Kasumi-1 (cell line): ENCODE measurements at regions not wholly inside any gene's neighbourhood (a gene's known extent, or its start where the extent isn't known, plus 50 kb on each side); places are given as distances from the start of the nearest gene placed in this dataset.
"Not testable (repeated sequence)": the region's sequence is repeated elsewhere in the genome, so short reads cannot be mapped to it uniquely, and the experiment has no call there.

Experiments used
- DNase-seq, 2 experiments: peaks; one replicate each; lab custom pipeline; 2025; lab: John Stamatoyannopoulos, UW

- DNase-seq: no peak
Observed at GRCh38 chr20:8990770-8991169, 78.1 kb upstream of the PLCB4 start.

GRCh38 chr20:8994045-8994444, 74.8 kb upstream of the PLCB4 start:
- no peak for DNase-seq

GRCh38 chr20:8995761-8996160, 73.1 kb upstream of the PLCB4 start:
- DNase-seq: no peak

GRCh38 chr20:8996817-8997512, 71.9 kb upstream of the PLCB4 start:
- DNase-seq: no peak

- DNase-seq: no peak
Observed at GRCh38 chr20:8997701-8998117, 71.2 kb upstream of the PLCB4 start.

GRCh38 chr20:9011121-9011520, 57.8 kb upstream of the PLCB4 start:
- DNase-seq: no peak

- not testable (repeated sequence) for DNase-seq
Observed at GRCh38 chr20:9015232-9015983, 53.5 kb upstream of the PLCB4 start.

GRCh38 chr20:9015984-9016324, 52.9 kb upstream of the PLCB4 start:
- DNase-seq: no peak

- DNase-seq: no peak
Observed at GRCh38 chr20:9018346-9018745, 50.5 kb upstream of the PLCB4 start.
